HUDEP-2 (cell line): ENCODE measurements at regions not wholly inside any gene's neighbourhood (a gene's known extent, or its start where the extent isn't known, plus 50 kb on each side); places are given as distances from the start of the nearest gene placed in this dataset.

ENCODE experiments used
- DNase-seq, 76 experiments: peaks; one replicate each; lab custom pipeline; 2025; ENCODE audit not compliant: unreplicated experiment in 76 of 76; lab: John Stamatoyannopoulos, UW

DNA sequence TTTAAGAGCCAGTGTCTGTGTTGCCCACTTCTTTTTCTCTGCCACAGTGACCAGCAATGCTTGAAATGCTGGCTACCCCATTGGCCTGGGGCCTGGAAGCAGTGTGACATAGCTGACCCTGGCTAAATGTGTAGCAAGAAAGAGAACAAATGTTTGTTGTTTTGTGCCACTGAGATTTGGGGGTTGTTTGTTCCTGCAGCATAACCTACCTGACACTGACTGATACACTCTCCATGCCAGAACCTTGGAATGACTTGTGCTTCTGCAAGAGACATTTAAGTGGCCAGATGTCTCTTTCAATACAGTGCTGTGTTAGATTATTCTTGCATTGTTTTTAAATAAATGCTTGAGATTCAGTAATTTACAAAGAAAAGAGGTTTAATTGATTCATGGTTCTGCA lies 411.5 kb downstream of the TYW1 start:
- no peak for DNase-seq

DNA sequence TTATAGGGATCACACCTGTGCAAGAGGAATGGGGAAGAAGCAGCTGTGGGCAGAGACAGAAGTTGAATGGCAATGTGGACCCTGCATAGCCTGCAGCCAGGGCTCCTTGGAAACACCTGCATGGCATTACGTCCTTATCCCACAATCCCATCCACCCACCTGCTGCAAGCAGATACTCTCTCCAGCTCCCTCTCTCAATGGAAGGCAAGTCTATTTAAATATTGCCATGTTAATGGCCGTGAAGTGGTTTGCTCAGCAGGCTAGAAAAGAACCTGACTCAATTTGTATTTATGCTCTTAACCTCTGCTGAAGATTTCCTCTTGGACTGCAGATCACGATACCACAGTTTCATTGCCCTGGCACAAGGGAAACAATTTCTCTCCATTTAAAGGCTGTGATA lies 417.0 kb downstream of the TYW1 start:
- DNase-seq: no peak

DNA sequence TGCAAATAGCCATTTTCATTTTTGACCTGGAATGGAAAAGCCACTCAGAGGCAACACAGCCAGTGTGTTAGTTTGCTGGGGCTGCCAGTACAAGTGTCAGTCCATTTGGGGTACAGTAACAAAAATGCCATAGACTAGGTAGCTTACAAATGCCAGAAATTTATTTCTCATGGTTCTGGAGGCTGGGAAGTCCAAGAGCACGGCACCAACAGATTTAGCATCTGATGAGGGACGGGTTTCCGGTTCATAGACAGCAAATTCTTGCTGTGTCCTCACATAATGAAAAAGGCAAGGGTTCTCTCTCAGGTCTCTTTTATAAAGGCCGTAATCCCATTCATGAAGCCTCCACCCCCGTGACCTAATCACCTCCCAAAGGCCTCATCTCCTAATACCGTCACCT lies 418.2 kb downstream of the TYW1 start:
- DNase-seq: no peak

DNA sequence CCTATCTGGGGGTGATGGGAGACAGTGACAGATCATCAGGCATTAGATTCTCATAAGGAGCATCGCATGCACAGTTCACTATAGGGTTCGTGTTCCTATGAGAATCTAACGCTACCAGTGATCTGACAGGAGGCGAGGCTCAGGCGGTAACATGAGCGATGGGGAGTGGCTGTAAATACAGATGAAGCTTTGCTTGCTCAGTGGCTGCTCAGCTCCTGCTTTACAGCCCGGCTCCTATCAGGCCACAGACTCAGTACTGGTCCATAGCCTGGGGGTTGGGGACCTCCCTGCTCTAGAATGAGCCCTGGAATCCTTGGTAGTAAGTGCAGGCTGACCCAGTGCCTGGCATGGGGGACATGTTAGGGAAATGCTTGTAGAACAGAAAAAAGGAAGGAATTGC lies 426.0 kb downstream of the TYW1 start:
- DNase-seq: no peak

DNA sequence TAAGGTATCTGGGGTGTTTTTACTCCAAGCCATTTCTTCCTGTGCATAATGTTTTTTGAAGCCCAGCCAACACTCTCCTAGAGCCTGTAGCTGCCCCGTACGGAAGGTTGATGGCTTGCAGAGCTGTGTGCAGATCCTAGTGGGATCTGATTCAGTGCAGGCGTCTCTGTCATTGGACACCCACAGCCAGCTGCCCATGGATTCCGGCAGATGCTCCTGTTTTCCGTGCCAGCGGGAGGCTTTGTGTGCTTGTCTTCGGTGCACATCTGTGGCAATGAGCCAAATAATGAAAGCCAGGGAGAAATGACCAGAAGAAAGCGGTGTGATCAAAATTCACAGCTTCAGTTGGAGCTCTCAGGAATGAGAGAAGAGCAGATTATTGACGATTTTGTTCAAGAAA lies 426.4 kb downstream of the TYW1 start:
- no peak for DNase-seq

DNA sequence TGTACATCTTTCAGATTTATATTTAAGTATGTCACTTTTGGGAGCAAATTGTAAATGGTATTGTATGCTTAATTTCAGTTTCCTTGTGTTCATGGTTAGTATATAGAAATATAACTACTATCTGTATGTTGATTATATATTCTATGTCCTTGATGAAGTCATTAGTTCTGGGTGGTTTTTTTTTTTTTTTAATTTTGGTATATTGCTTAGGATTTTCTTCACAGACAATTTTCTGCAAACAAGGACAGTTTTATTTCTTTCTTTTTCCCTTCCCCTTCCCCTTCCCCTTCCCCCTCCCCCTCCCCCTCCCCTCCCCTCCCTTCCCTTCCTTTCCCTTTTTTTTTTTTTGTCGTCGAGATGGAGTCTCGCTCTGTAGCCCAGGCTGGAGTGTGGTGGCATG lies 430.0 kb downstream of the TYW1 start:
- no peak for DNase-seq

DNA sequence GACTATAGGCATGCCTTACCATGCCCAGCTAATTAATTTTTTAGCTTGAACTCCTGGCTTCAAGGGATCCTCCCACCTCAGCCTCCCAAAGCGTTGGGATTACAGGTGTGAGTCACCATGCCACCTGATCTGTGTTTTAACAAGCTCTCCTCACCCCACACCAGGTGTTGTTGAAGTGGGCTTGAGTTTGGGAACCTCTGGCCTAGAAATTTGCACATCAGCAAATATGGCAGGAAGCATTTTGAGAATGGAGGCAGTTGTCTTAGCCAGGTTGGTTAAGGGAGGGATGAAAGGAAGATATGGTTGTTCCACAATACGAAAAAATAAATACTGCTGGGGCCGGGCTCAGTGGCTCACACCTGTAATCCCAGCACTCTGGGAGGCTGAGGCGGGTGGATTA lies 433.1 kb downstream of the TYW1 start:
- DNase-seq: no peak

DNA sequence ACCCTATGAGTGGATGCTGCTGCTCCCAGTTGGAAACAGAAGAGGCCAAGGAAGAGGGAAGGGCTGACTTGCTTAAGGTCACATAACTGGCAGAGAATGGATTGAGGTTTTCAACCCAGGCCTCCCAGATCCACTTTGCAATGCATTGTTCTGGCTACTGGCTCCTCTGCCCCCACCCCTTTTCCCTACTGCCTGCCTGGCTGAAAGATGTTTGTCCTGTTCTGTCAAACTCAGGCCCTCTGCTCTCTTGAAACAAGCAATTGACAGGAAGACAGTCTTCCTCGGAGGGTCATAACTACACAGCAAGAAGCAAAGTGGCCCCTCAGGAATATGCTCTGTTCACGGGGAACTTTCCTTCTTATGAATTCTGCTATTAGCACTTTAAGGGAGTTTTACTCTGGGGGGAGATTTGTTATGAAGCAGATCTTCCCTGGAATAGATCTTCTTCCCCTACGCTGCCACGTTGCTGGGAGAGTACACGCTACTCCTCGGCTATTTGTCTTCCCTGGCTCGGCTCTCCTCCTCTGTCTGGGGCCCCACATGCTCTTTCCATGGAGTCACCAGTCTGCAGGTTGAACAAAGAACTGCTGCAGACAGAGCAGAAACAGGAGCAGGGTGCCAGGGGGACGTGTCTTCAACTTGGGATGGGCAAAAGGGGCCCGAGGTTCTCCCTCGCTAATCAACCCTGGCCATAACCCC lies 436.1 kb downstream of the TYW1 start:
- no peak for DNase-seq

DNA sequence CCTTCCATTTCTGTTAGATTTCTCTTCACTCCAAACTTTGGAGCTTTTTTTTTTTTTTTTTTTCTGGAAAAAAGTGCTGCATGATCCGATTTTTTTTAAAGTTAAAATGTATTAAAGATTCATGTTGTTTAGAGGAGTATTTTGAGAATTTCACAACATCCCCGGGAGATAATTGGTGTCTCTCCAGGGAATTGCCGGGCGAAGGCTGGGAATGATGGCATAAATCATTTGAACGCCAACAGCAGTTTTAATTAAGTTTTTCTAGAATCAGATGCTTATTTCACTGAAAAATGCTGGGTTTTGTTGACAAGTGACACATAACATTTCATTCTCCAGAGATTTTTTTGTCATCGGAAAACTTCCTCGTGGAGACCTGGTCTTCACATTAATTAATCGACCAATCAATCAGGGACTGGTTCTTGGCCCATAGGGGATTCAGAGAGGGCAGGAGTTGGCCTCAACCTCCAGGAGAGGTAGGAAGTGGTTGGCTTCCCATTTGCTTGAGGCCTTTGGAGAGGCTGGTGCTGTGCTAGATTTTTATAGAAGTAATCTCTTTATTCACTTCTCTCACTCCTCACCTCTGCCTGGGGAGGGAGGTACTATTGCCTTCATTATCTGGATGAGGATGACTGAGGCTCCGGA lies 439.4 kb downstream of the TYW1 start:
- DNase-seq: no peak

DNA sequence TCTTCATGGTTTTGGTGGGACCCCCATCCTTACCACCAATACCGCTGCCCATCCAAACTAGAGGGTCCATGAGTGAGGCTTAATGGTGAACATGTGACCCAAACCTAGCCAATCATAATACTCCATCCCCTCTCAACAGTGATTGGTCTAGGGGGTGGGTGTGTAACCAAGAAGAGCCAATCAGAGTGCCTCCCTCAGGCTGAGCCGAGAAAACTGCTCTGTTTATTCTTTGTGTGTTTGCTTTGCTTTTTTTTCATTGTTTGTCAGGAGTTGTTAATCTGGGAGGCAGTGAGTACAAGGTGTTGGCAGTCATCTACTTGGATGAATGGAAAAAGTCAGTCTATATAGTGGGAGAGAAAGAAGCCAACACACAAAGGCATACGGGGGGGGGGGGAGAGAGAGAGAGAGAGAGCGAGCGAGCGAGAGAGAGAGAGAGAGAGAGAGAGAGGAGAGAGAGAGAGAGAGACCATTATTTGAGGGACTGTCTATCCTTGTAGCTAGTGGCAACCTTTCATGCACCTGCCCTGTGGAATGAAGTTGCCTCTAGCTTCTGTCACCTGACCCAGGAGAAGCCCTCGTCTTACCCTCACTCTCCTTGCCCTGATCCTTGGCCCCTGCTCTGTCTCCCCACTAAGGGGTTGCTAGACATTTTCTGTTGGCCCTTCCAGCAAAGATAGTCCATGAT lies 441.7 kb downstream of the TYW1 start:
- DNase-seq: no peak

DNA sequence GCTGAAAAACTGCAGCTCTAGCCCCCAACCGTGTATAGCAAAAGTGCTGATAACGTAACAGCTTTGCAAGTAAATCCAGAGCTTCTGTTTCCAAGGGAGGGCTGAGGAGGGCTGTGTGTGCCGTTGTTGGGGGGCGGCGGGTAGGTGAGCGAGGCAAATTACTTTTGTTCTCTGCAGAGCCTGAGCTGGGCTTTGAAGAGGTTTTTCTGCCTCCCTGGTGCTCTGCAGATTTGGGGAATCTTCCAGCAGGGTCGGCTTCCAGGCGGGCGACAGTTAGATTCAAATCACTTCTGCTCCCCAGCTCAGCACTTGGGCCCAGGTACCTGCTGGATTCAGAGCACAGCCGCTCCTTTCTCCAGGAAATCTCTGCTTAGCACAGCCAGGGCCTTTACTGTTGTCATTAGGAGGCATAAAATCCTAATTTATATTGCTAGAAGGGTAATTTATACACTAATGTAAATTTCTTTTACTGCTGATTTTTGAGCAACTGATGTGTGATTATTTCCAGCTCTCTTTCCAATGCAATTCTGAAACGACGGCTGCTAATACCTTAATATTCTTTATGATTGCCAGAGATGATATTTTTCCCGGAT lies 442.4 kb downstream of the TYW1 start:
- DNase-seq: no peak

DNA sequence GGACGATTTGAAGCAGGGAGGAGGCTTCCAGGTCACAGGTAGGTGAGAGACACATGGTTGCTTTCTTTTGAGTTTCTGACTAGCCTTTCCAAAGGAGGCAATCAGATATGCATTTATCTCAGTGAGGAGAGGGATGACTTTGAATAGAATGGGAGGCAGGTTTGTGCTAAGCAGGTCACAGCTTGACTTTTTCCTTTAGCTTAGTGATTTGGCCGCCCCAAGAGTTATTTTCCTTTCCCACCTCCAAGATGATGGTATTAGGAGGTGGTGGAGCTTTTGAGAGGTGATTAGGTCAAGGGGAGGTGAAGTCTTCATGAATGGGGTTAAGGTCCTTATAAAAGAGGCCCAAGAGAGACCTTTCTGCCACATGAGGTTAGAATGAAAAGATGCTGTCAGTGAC lies 443.7 kb downstream of the TYW1 start:
- no peak for DNase-seq

DNA sequence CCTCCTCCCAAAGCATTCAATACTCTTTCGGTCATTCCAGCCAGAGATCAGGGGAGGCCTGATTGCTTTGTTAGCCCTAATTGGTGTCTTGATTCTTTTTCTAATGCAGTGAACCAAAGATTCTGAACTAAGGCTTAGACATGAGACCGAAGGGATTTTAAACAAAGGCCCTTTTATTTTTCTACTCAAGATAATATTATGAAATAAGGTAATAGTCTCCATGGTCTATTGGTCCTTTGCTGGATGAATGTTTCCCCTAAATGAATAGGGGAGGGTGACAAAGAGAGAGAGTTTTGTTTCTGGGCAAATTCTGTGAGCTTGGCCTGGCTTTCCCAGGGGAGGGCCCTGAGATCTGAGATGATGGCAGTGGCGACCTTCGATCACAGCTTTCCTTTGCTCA lies 449.1 kb downstream of the TYW1 start:
- DNase-seq: no peak

DNA sequence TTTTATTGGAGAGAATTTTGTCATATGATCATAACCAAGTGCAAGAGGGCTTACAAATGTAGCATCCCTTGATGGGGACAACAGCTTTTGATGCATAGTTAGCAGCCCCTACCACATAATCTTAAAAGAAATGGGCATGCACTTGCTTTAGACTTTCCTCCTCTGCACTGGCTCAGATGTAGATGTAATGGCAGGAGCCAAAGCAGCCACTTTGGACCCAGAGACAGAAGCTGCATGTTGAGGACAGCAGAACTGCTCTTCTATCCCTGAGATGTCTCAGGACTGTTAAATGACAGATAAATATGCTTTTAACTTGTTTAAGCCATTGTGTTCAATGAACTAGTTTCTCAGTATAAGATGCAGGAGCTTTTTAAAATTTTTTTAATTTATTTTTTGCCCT lies 450.7 kb downstream of the TYW1 start:
- DNase-seq: no peak

DNA sequence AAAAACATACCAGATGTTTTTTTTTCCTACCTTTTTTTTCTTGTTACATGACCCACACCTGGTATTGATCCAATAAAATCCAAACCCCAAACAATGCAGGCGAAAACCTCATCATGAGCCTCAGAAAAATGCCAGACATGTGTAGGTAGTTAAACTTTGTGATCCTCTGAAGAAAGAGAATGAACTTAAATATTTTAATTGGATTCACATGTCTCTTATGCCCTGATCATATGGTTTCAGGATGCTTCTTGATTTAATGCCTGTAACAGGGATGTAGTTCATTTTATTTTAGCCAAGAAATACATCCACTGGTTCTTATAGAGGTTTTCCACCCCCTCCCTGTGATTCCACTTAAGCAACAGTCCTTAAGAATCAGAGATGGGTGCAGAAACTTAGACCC lies 451.6 kb downstream of the TYW1 start:
- DNase-seq: no peak

DNA sequence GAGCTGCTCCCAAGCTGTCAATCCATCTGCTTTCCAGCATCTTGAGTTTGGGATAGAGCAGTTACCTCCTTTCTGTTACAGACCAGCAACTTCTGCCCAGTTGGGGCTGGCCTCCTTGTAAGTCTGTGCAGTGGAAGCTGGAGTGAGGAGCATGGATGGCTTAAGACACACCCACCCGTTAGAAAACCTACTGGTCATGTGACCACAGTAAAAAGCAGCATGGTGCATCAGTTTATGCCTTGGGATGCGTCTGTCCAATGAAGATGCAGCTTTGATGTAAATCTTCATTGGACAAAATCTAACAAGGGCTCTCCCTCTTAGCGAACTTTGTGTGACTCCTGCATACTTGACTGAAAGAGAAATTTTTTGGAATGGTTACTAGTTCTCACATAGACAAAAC lies 453.5 kb downstream of the TYW1 start:
- no peak for DNase-seq

DNA sequence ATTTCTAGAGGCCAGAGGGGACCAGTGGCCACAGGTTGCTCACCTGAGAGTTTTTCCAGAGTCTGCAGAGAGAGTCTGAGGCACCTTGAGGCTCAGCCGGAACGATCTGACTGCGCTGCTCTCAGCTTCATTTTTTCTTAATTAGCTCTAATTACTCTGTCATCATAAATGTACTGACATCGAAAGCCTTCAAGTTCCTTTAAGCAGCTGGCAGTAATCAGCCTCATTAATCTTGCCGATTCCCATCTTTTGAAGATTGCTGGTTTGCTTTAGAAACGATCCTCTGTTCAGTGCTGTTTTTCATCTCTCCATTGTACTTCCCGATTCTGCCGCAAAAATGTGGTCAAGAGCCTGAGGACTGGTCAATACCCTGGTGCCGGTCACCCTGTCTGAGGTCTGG lies 454.7 kb downstream of the TYW1 start:
- no peak for DNase-seq

DNA sequence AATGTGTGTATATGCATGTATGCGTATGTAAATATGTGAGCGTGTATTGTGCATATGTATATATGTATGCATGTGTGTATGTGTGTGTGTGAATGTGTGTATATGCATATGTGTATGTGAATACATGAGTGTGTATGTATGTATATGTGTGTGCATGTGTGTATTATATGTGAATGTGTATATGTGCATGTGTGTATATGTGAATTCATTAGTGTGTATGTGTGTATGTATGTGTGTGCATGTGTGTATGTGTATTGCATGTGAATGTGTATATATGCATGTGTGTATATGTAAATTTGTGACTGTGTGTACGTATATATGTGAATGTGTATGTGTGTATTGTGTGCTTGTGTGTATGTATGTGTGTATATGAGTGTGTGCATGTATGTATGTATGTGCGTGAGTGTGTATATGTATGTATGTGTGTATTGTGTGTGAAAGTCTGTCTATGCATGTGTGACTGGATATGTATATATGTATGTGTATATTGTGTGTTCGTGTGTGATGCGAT lies 455.9 kb downstream of the TYW1 start:
- DNase-seq: no peak

DNA sequence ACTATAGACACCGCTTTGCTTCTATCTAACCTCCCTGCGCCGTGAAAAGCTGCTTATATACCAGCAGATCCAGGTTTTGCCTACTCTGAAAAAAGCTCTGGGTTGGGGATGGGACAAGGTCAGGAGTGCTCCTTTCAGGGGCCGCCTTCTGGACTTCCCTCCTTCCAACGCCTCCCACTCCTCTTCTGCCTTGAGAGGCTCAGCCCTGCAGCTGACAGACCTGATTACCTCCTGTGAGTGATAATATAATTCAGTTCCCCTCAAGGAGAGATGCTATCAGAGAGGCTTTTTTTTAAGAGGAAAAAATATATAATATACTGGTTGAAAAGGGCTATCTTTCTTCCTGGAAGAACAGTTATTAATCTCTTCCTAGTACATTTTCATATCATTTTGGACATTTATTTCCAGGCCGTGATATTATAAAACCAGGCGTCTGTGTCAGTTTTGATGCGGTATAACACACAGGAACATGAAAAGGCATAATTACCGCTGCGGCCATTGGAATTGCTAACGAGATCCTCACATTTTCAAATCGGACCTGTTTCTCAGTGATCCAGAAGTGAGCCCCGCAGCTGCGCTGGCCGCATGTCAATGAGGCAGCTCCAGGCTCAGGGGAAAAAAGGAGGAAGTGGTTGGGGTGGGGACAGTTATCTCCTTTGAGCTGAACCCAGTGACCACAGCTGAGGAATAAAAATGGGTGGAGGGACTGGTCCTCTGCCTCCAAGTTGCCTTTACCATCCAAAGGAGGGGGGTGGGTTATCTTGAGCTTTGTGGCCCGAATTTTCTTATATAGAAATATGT lies 457.1 kb downstream of the TYW1 start:
- peak in 71 of 76 experiments; percentile 11 to 81 (median 56) for DNase-seq

DNA sequence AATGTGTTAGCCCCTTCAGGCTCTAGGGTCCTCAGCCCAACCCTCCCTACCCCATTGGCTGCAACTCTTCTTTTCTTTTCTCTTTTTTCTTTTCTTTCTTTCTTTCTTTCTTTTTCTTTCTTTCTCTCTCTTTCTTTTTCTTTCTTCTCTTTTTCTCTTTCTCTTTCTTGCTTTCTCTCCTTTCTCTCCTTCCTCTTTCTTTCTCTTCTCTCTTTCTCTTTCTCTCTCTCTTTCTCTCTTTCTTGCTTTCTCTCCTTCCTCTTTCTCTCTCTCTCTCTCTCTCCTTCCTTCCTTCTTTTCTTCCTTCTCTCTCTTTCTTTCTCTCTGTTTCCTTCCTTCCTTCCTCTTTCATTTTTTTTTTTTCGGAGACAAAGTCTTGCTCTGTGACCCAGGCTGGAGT lies 458.9 kb downstream of the TYW1 start:
- no peak for DNase-seq

DNA sequence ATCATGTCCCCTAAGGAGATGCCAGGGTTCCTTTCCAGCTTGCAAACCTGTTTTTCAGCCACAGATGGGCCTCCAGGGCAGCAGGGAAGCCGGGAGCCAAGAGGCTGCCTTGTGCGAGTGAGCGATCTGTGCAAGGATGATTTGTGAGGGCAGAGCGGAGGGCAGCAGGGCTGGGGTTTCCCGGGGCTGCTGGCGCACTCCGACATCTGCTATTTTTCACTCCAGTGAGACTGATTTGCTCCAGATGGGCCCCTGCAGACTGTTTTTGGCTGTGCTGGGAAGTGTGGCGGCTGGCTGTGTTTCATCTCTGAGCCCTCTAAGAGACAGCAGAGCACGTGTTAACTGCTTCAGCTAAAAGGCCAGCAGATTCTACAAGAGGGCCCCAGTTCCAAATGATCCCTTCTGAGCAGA lies 466.2 kb downstream of the TYW1 start:
- DNase-seq: no peak
